GM12878 (cell line): ENCODE measurements at regions not wholly inside any gene's neighbourhood (a gene's known extent, or its start where the extent isn't known, plus 50 kb on each side); places are given as distances from the start of the nearest gene placed in this dataset.

Experiments
- BCL11A ChIP-seq: IDR thresholded peaks from 2 replicates; pipeline ENCODE4 v1.6.1; 2011; ENCODE audit warnings: low read depth, low read length
- FOS ChIP-seq: IDR thresholded peaks from 3 replicates; pipeline ENCODE4 v1.6.1; 2011; ENCODE audit warnings: borderline replicate concordance; ENCODE audit not compliant: insufficient read length; ENCODE audit errors: extremely low read depth
- HDAC6 ChIP-seq: fragments of 200-600 bp; sonication (generic); IDR thresholded peaks from one replicate; pipeline ENCODE4 v1.8.0; 2017; ENCODE audit warnings: antibody characterized with exemption; ENCODE audit not compliant: unreplicated experiment
- NR2C1 ChIP-seq: fragments of 450-650 bp; IDR thresholded peaks from 2 replicates; pipeline ENCODE4 v1.6.1; 2017; ENCODE audit warnings: antibody characterized with exemption, mild to moderate bottlenecking, moderate library complexity
- NR2C2 ChIP-seq: IDR thresholded peaks from 2 replicates; pipeline ENCODE4 v1.6.1; 2011; ENCODE audit warnings: borderline replicate concordance, low read depth; ENCODE audit not compliant: control insufficient read depth, insufficient read length
- NR2F1 ChIP-seq: fragments of 450-650 bp; conservative IDR thresholded peaks from 2 replicates; pipeline ENCODE4 v1.6.1; 2017; ENCODE audit warnings: mild to moderate bottlenecking
- NRF1 ChIP-seq: conservative IDR thresholded peaks from 2 replicates; pipeline ENCODE4 v1.6.1; 2011; ENCODE audit warnings: mild to moderate bottlenecking, low read depth, low read length, improper control_type of control experiment
- PAX8 ChIP-seq: fragments of 450-650 bp; IDR thresholded peaks from 2 replicates; pipeline ENCODE4 v1.6.1; 2017; ENCODE audit warnings: mild to moderate bottlenecking, moderate library complexity
- PML ChIP-seq: IDR thresholded peaks from 2 replicates; pipeline ENCODE4 v1.6.1; 2012; ENCODE audit warnings: low read length, inconsistent platforms
- SREBF1 ChIP-seq: IDR thresholded peaks from 2 replicates; pipeline ENCODE4 v1.6.1; 2012; ENCODE audit warnings: mild to moderate bottlenecking, low read length
- STAT1 ChIP-seq: fragments of 450-650 bp; conservative IDR thresholded peaks from 2 replicates; pipeline ENCODE4 v1.6.1; 2014; ENCODE audit warnings: antibody characterized with exemption, mild to moderate bottlenecking
- SUZ12 ChIP-seq: fragments of 200-600 bp; sonication (generic); IDR thresholded peaks from one replicate; pipeline ENCODE4 v1.6.1; 2018; ENCODE audit warnings: antibody characterized with exemption, mild to moderate bottlenecking; ENCODE audit not compliant: unreplicated experiment
- TAF1 ChIP-seq: IDR thresholded peaks from 2 replicates; pipeline ENCODE4 v1.6.1; 2011; ENCODE audit warnings: mild to moderate bottlenecking, low read depth, low read length, borderline replicate concordance
- TCF3 ChIP-seq: IDR thresholded peaks from 2 replicates; pipeline ENCODE4 v1.6.1; 2012; ENCODE audit warnings: low read depth, mild to moderate bottlenecking, low read length, borderline replicate concordance; ENCODE audit not compliant: insufficient read depth
- TCF7 ChIP-seq: IDR thresholded peaks from 2 replicates; pipeline ENCODE4 v1.6.1; 2014; ENCODE audit warnings: antibody characterized with exemption, borderline replicate concordance
- ZNF384 ChIP-seq: IDR thresholded peaks from 2 replicates; pipeline ENCODE4 v1.6.1; 2012; ENCODE audit warnings: low read depth, mild to moderate bottlenecking, low read length, improper control_type of control experiment, borderline replicate concordance
- ZSCAN29 ChIP-seq: fragments of 450-650 bp; IDR thresholded peaks from 2 replicates; pipeline ENCODE4 v1.6.1; 2017; ENCODE audit warnings: mild to moderate bottlenecking, moderate library complexity
- TF ChIP-seq, protein P1 (sequence below): IDR thresholded peaks from 2 replicates; pipeline ENCODE4 v1.6.1; 2012; ENCODE audit warnings: improper control_type of control experiment, low read depth, low read length; ENCODE audit not compliant: insufficient replicate concordance
- TF ChIP-seq, protein P2 (sequence below): fragments of 450-650 bp; IDR thresholded peaks from 2 replicates; pipeline ENCODE4 v1.6.1; 2017; ENCODE audit warnings: mild to moderate bottlenecking
- TF ChIP-seq, protein P3 (sequence below): IDR thresholded peaks from 2 replicates; pipeline ENCODE4 v1.6.1; 2012; ENCODE audit warnings: low read depth, low read length, improper control_type of control experiment
- TF ChIP-seq, protein P4 (sequence below): fragments of 450-650 bp; IDR thresholded peaks from 2 replicates; pipeline ENCODE4 v1.6.1; 2016; ENCODE audit warnings: mild to moderate bottlenecking

DNA sequence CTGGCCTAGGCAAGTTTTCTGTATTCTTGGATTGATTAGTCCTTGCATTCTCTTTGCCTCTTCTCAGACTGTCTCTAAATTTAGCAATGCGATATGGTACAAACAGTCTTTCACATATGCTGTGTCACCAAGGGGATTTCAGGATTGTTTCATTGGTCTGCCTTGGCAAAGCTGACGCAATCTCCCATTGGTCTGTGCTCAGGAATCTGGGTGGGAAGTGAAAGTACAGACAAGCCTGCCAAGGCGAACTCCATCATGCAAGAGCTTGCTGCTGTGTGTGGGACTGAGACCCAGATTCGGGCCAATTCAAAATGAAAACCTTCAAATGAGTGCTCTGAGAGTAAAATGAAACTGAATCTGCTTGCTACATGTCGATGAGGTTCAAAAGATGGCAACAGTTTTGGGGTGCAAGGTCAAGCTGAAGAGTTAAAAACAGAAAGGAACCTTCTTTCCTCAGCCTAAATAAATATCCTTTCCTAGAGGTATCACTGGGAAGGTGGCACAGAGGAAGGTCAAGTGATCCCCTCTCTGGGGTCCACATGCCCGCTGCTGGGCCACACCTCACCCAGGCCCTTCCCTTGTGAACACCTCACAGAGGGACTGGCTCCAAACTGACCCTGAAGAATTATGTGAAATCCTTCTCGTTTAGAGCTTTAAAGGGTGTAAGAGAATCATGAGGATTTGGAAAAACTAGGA is 198.8 kb upstream of the PREP start (continued):
- TF ChIP-seq, protein P1, sequence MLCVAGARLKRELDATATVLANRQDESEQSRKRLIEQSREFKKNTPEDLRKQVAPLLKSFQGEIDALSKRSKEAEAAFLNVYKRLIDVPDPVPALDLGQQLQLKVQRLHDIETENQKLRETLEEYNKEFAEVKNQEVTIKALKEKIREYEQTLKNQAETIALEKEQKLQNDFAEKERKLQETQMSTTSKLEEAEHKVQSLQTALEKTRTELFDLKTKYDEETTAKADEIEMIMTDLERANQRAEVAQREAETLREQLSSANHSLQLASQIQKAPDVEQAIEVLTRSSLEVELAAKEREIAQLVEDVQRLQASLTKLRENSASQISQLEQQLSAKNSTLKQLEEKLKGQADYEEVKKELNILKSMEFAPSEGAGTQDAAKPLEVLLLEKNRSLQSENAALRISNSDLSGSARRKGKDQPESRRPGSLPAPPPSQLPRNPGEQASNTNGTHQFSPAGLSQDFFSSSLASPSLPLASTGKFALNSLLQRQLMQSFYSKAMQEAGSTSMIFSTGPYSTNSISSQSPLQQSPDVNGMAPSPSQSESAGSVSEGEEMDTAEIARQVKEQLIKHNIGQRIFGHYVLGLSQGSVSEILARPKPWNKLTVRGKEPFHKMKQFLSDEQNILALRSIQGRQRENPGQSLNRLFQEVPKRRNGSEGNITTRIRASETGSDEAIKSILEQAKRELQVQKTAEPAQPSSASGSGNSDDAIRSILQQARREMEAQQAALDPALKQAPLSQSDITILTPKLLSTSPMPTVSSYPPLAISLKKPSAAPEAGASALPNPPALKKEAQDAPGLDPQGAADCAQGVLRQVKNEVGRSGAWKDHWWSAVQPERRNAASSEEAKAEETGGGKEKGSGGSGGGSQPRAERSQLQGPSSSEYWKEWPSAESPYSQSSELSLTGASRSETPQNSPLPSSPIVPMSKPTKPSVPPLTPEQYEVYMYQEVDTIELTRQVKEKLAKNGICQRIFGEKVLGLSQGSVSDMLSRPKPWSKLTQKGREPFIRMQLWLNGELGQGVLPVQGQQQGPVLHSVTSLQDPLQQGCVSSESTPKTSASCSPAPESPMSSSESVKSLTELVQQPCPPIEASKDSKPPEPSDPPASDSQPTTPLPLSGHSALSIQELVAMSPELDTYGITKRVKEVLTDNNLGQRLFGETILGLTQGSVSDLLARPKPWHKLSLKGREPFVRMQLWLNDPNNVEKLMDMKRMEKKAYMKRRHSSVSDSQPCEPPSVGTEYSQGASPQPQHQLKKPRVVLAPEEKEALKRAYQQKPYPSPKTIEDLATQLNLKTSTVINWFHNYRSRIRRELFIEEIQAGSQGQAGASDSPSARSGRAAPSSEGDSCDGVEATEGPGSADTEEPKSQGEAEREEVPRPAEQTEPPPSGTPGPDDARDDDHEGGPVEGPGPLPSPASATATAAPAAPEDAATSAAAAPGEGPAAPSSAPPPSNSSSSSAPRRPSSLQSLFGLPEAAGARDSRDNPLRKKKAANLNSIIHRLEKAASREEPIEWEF = peak; percentile 79
- TF ChIP-seq HDAC6 = no peak
- TF ChIP-seq TCF3 = 0 out of 2 replicates have a peak, but pooled peaks have one; percentile 23
- TF ChIP-seq NRF1 = no peak
- TF ChIP-seq BCL11A = peak; percentile 61
- TF ChIP-seq ZSCAN29 = no peak
- no peak for TF ChIP-seq NR2C2
- TF ChIP-seq TAF1 = peak; percentile 42; the same call in 1 of the 2 replicates
- TF ChIP-seq, protein P2, sequence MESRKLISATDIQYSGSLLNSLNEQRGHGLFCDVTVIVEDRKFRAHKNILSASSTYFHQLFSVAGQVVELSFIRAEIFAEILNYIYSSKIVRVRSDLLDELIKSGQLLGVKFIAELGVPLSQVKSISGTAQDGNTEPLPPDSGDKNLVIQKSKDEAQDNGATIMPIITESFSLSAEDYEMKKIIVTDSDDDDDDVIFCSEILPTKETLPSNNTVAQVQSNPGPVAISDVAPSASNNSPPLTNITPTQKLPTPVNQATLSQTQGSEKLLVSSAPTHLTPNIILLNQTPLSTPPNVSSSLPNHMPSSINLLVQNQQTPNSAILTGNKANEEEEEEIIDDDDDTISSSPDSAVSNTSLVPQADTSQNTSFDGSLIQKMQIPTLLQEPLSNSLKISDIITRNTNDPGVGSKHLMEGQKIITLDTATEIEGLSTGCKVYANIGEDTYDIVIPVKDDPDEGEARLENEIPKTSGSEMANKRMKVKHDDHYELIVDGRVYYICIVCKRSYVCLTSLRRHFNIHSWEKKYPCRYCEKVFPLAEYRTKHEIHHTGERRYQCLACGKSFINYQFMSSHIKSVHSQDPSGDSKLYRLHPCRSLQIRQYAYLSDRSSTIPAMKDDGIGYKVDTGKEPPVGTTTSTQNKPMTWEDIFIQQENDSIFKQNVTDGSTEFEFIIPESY = 0 out of 2 replicates have a peak, but pooled peaks have one; percentile 11
- TF ChIP-seq PAX8 = no peak
- no peak for TF ChIP-seq SREBF1
- no peak; the same call in 1 of the 2 replicates for TF ChIP-seq PML
- TF ChIP-seq, protein P3, sequence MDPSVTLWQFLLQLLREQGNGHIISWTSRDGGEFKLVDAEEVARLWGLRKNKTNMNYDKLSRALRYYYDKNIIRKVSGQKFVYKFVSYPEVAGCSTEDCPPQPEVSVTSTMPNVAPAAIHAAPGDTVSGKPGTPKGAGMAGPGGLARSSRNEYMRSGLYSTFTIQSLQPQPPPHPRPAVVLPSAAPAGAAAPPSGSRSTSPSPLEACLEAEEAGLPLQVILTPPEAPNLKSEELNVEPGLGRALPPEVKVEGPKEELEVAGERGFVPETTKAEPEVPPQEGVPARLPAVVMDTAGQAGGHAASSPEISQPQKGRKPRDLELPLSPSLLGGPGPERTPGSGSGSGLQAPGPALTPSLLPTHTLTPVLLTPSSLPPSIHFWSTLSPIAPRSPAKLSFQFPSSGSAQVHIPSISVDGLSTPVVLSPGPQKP = no peak
- TF ChIP-seq NR2F1 = peak; percentile 94
- TF ChIP-seq FOS = no peak
- TF ChIP-seq, protein P4, sequence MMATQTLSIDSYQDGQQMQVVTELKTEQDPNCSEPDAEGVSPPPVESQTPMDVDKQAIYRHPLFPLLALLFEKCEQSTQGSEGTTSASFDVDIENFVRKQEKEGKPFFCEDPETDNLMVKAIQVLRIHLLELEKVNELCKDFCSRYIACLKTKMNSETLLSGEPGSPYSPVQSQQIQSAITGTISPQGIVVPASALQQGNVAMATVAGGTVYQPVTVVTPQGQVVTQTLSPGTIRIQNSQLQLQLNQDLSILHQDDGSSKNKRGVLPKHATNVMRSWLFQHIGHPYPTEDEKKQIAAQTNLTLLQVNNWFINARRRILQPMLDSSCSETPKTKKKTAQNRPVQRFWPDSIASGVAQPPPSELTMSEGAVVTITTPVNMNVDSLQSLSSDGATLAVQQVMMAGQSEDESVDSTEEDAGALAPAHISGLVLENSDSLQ = 0 out of 2 replicates have a peak, but pooled peaks have one; percentile 12
- TF ChIP-seq TCF7 = no peak
- no peak for TF ChIP-seq SUZ12
- 0 out of 2 replicates have a peak, but pooled peaks have one; percentile 36 for TF ChIP-seq NR2C1
- TF ChIP-seq ZNF384 = no peak
- TF ChIP-seq STAT1 = 0 out of 2 replicates have a peak, but pooled peaks have one; percentile 19
